ENCODE measurements at regions not wholly inside any gene's neighbourhood (a gene's known extent, or its start where the extent isn't known, plus 50 kb on each side); places are given as distances from the start of the nearest gene placed in this dataset.

DNA sequence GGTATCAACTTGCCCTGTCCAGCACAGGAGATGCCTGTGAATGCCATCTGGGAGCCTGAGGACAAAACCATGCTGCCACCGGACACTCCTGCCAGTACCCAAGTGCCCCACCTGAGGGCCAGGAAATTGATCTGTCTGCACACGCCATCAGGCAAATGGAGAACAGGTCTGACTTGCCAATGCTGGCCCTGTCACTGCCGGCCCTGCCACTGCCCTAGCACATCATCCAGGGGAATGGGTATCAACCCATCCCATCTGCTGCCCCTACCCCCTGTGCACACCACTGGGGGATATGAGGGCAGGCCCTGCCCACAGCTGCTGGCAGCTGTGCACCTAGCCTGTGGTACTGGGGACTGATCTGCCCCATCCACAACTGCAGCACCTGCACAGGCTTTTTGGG, 1081.6 kb upstream of the EYS start:
- TF ChIP-seq, protein P1, sequence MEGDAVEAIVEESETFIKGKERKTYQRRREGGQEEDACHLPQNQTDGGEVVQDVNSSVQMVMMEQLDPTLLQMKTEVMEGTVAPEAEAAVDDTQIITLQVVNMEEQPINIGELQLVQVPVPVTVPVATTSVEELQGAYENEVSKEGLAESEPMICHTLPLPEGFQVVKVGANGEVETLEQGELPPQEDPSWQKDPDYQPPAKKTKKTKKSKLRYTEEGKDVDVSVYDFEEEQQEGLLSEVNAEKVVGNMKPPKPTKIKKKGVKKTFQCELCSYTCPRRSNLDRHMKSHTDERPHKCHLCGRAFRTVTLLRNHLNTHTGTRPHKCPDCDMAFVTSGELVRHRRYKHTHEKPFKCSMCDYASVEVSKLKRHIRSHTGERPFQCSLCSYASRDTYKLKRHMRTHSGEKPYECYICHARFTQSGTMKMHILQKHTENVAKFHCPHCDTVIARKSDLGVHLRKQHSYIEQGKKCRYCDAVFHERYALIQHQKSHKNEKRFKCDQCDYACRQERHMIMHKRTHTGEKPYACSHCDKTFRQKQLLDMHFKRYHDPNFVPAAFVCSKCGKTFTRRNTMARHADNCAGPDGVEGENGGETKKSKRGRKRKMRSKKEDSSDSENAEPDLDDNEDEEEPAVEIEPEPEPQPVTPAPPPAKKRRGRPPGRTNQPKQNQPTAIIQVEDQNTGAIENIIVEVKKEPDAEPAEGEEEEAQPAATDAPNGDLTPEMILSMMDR (IDR thresholded peaks at IDR 0.05; ENCODE audit: insufficient read depth, missing control alignments) = no peak
- FAIRE-seq = no peak
- DNase-seq (ENCODE audit: insufficient read length, low spot score) = no peak

DNA sequence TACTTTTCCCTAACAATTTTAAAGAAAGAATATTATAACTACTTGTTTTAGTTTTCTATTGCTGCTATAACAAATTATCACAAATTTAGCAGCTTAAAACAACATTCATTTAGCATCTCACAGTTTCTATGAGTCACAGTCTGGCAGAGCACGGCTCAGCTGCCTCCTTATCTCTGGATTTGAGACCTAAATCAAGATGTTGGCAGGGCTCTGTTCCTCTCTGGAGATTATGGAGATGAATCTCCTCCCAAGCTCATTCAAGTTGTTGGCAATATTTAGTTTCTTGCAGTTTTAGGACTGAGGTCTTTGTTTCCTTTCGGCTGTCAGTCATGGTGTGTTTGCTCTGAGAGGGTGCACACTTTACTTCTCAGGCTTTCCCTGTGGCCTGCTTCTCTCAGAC, 1065.8 kb upstream of the EYS start:
- FAIRE-seq (no peak), DNase-seq (ENCODE audit: insufficient read length, low spot score) (no peak)
- TF ChIP-seq, protein P1 (IDR thresholded peaks at IDR 0.05; ENCODE audit: insufficient read depth, missing control alignments) = no peak

DNA sequence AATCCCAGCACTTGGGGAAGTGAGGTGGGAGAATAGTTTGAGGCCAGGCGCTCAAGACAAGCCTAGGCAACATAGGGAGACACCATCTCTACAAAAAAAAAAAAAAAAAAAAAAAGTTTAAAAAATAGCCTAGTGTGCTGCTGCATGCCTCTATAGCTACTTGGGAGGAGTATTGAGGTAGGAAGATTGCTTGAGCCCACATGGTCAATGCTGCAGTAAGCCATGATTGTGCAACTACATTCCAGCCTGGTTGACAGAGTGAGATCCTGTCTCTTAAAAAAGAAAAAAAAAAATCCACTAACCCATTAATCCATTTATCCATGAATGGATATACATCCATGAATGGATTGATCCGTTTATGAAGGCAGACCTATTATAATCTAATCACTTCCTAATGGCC, 1064.6 kb upstream of the EYS start:
- DNase-seq (ENCODE audit: insufficient read length, low spot score) = no peak
- TF ChIP-seq, protein P1 (IDR thresholded peaks at IDR 0.05; ENCODE audit: insufficient read depth, missing control alignments) = no peak
- FAIRE-seq = no peak

DNA sequence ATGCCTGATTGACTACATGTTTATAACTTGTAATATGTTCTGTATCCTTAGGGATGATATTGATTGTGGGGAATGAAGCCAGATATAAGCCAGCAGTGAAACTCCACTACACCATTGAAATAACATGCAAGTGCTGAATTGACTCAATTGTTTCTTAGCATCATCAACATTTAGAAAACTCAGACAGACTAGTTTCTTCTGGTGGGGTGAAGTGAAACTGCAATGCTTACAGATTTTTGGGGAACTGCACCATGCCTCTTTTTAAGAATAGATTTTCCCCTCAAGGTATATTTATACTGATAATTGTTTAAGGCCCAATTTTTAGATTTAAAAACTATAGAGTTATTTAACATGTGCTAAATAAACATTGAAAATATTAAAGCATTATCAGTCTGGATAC, 1044.6 kb upstream of the EYS start:
- FAIRE-seq (no peak), DNase-seq (ENCODE audit: insufficient read length, low spot score) (no peak)
- TF ChIP-seq, protein P1 (IDR thresholded peaks at IDR 0.05; ENCODE audit: insufficient read depth, missing control alignments) = no peak

DNA sequence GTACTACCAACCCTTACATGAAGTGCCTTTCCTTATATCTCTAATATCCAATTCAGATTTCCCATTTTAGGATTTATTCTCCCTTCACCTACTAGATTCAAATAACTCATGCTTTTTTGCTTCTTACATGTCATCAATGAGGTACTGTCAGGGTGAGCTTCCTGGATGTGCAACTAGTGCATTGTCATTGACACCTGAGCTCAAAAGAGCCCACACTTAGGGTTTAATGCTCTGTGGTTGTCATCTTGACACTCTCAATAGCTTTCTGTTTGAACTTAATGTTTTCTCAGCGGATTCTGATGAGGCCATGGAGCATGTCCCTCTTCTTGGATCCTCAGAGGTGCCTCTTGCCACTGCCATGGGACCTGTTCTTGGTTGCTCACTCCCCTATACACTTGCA, 1033.3 kb upstream of the EYS start:
- FAIRE-seq = no peak
- TF ChIP-seq, protein P1 (IDR thresholded peaks at IDR 0.05; ENCODE audit: insufficient read depth, missing control alignments) = no peak
- no peak for DNase-seq (ENCODE audit: insufficient read length, low spot score)

DNA sequence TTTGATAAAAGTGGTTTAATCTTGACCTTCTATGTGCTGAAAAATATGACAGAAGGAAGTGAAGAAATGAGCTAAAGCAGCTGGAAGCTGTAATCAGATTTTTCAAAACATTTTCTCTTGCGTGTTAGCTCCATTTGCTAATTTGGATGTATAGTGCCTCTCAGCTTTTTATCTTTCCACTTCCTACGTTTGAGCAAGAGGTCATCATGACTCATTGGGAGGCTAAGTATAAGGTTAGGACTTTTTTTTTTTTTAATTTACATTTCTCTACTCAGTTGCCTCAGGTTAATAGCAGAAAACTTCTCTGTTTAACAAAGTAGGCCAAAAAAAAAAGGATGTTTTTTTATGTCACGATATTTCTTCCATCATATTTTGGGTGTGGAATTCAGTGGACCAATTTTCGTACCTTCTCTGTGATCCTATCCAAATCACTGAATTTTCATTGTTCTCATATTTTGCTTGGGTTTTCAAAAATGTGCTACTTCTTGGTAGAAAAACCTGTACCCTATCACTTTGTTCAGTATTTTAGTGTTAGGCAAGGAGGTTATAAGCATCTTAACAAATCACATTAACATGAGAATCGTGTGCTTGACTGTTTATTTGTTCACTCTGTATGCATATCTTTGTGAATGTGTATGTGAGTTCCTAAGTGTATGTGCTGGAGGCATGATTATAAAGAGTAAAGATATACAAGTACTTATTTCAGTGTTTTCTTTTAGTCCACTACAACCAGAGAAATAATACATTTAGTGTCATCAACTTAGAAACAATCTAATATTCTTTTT, 1028.3 kb upstream of the EYS start:
- DNase-seq (ENCODE audit: insufficient read length, low spot score) (no peak), FAIRE-seq (no peak)
- TF ChIP-seq, protein P1 (IDR thresholded peaks at IDR 0.05; ENCODE audit: insufficient read depth, missing control alignments) = no peak

DNA sequence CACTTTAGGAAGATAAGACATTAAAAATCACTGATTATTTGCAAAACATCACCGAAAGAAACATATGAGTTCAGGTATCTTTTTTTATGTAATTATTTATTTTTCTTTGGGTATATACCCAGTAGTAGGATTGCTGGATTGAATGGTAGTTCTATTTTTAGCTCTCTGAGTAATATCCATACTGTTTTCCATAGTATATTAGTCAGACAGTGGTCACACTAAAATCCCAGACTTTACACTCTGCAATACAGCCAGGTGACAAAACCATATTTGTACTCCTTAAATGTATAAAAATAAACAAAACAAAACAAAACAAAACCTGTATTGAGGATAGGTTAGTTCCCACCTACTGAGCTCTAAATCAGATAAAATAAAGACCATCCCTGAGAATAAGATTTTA, 1024.3 kb upstream of the EYS start:
- FAIRE-seq (no peak), DNase-seq (ENCODE audit: insufficient read length, low spot score) (no peak)
- TF ChIP-seq, protein P1 (IDR thresholded peaks at IDR 0.05; ENCODE audit: insufficient read depth, missing control alignments) = no peak
